Activated effector memory CD4-positive, alpha-beta T cell treated with Interleukin-2 at 50 U/mL for 16 hours (primary cell): ENCODE measurements at regions not wholly inside any gene's neighbourhood (a gene's known extent, or its start where the extent isn't known, plus 50 kb on each side); places are given as distances from the start of the nearest gene placed in this dataset.

ENCODE experiments used
- DNase-seq: peaks from one replicate; pipeline ENCODE4 v3.0.0-alpha.2; 2020

DNA sequence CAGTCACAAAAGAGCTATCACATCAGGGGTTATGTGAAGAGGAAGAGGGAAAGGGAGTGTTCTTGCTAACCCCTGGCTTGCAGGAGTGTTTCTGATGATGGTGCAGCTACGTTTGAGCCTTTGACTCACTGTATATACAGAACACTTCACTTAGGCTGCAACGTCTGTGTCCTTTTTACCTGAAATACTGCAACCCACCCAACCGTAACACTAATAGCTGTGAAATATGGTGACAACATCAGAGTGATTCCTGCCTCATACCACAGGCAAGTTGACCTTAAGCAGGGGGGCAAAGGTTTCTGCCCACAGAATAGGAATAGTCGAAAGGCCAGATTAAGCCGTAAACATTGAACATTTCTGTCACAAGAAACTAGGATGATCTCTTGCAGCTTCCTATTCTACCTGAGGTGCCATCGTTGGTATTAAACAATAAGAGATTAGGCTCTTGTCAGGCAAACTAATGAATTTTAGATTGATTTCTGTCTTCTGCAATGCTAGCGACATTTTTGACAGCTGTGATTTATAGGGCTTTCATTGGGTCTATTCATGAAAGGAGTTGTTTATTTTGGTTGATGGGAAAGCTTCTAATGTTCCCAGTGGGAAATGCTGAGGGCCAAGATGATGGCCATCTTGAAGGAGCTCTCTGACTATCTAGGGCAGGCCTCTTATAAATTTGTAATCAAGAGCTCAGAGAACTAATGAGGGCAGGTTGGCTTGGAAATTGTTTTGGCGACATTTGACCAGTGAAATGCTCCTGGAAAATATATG, 316.8 kb downstream of the PIK3C3 start:
- DNase-seq: no peak

DNA sequence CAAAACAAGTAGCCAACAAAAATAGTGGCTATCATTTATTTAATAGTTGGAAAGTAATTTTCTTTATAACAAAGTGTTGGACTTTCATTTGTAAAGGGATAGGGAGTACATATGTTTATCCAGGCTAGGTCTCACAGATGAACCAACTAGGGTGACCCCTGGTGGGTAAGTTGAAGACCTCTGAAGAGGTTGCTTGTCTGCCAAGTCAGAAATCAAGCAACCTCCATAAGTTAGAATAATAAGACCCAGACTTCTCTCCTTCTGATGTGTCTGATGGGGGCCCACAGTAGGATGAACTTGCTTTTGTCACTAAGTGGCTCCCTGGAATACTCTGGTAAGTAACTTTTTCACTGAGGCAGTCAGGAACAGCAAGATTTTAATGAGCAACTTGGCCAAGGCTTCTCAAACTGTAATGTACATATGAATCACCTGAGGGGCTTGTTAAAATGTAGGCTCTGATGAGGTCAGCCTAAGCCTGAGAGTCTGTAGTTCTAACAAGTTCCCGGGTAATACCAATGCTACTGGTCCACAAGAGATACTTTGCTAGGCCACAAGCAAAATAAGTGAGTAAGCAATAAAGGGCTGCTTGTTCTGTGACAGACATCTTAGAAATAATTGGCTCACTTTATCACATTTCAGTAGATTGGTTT, 319.6 kb downstream of the PIK3C3 start:
- DNase-seq: no peak

DNA sequence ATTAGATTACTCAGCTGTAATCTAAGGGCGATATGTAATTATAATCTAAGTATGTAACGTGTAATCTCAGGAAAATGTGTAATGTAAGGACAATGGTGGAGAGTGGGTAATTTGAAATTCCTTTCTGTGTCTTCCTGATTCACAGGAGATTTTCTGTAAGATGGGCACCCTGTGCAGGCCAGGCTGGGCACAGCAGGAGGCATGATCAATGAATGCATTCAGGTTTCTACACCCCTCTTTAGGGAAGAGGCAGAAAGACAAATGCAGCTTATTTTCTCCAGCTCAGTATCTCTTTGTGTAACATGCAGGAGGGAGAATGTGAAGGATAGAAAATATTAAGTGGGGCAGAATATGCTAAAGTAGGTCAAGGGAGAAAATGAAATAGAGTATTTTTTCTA, 320.1 kb downstream of the PIK3C3 start:
- DNase-seq: no peak

DNA sequence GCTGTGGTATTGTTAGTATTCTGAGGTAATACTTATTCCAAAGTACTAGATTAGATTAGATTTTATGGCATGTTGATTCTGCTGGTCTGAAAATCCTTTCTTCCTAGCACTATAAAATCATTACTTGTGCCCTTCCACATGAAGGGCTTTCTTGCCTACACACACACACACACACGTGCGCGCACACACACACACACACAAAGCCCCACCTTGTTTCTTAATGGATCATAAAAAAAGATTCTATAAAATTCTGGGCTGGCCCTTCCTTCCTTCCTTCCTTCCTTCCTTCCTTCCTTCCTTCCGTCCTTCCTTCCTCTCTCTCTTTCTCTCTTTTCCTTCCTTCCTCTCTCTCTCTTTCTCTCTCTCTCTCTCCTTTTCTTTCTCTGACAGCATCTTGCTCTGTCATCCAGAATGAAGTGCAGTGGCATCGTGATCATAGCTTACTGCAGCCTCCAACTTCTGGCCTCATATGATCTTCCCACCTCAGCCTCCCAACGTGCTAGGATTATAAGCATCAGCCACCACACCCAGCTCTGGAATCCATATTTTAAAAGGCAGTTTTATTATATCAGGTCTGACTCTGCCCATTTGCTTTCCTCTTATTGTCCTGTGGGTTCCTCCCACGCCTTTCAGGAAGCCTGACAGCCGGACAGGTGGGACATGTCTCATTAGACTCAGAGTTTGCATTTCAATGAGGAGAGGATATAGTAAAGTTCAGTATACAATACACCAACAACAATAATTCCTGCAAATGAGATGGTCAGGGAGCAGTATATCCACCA, 321.1 kb downstream of the PIK3C3 start:
- DNase-seq: no peak

DNA sequence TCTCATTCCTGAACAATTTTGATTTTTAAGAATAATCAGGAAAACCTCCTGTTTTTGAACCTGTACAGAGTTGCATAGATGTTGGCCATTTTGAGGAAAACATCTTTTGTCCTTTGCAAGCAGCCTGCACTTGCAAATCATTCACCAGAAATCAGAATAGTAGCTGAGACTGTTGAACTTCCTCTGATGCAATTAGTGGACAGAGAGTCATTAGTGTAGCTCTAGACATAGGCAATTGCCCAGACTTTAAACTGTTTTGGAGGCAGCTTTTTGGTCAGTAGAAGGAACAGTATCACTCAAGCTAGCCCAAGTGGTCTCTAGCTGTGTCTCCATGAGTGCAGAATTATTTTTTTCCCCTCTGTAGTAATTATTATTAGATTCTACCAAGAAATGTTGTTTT, 326.1 kb downstream of the PIK3C3 start:
- no peak for DNase-seq

DNA sequence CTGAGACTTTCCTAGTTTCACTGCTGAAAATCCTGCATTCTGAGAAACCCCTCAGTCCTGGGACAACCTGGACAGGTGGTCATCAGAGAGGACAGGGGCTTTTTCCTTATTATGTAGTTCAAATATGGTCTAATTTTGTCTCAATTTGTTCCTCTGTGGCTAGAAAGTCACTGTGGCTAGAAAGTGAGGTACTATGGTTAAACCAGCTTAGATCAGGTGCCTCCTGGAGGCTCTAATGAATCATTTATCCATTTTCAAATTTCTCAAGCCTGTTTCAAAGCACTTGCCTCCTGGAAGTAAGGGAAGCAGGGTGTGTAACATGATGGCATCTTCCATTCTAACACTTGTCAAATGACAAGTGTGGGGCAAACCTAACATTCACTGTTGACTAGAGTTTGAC, 326.8 kb downstream of the PIK3C3 start:
- DNase-seq: no peak

DNA sequence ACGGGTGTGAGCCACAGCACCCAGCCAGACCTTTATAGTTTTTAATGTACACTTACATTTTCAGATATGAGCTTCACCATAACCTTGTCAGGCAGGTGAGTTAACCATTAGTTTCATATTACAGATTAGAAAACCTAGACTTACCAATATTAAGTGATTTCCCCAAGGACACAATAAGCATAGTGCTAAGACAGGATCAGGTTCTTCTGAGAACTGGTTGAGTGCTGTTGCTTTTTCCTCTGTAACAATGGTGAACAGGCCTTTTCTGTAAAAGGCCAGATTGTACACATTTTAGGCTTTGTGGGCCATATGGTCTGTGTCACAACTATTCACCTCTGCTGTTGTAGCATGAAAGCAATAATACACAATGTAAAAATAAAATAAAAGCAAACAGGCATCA, 332.0 kb downstream of the PIK3C3 start:
- DNase-seq: no peak

DNA sequence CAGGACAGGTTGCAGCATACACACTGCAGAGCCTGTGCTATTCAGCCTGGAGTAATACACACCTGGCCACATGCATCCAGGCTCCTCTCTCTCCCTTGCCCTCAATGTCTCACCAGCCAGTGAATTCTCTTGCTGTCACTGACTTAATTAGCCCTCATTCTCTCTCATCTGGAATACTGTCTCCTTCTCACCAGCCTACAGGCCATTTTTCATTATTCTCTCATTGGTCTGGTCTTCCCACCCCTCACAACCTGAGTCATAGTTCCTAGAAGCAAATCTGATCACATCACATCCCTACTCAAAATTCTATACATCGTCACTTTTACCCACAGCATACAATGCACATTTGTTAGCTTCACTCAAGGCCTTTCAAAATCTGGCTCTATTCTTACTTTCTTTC, 333.1 kb downstream of the PIK3C3 start:
- DNase-seq: no peak

DNA sequence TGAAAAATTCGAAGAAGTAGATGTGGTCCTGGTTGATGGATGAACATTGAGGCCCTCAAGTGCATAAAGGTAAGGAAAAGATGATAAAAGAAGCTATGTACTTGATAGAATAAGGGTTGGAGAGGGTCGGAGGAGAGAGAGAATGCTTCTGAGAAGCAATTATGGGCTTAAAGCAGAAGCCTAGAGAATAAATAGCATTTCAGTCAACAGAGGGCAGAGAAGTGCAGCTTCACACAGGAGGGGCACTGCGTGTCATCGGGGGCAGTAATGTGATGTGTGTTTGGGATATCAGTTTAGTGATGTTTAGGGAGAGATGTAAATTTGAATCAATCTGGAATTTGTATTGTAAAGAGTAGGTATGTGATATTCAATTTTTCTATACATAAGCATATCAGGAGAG, 334.5 kb downstream of the PIK3C3 start:
- DNase-seq: no peak

DNA sequence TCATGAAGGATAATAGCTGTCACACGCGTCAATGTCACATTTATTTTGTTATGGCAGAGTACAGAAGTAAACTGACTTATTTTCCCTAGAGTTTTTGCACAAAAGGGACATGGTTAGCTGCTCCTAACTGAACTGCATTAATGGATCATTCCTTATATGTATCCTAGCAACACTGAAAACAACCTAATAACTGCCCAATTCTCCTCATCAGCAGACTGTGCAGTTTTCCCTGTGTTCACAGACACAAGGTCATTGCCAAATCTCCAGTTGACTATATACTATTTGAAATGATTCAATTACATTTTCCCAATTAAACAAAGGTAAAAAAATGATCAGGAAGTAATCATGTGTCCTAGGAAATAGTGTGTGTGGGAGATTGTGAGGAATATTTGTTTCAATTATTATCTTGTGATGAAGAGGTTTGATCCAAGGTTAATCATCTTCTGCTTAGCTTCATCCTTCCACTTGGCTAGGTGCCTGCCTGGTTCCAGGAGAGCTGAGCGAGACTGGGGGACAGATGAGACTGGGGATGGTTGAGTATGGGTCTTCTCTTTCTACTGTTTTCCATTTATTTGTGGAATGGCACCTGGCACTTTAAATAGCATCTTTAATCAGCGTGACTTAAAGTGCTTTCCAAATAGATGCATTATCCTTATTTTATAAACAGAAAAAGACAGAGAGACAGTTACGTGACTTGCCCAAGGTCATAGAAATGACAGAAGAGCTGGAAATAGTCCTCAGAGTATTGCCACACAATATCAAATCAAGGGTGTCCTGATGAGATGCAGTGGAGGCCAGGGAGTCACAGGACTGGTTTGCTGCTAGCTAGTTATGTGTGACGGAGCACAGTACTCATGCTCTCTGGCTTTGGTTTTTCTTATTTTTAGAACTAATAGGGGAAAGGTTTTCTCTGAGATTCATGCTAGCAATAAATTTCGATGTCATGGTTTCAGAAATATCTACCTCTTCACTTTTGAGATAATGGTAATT, 335.6 kb downstream of the PIK3C3 start:
- DNase-seq: no peak

DNA sequence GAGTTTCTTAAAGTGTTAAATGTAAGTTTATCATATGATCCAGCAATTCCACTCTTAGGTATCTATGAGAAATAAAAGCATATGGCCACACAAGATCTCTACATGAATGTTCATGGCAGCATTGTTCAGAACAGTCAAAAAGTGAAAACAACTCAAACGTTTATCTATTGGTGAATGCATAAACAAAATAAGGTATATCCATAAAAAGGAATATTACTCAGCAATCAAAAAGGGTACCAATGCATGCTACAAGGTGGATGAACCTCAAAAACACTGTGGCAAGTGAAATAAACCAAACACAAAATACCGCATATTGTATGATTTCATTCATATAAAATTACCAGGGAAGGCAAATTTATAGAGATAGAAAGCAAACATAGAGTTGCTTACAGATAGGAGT, 337.6 kb downstream of the PIK3C3 start:
- no peak for DNase-seq

DNA sequence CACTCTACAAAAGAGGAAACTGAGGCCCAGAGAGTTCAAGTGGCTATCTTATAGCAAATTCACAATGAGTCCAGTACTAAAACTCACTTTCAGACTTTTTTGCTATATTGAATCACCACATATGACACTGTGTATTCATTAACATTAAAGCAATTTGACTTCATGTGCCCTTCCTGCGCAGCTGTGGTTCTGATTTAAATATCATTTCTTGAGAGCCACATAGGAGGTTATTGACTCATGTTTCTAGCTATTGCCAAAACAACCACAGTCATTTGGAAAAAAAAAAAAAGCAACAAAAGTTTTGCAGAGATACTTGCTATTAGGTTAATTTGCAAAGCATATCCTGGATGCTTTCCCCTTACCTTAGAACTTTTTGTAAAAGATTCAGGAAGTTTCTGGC, 341.2 kb downstream of the PIK3C3 start:
- no peak for DNase-seq

DNA sequence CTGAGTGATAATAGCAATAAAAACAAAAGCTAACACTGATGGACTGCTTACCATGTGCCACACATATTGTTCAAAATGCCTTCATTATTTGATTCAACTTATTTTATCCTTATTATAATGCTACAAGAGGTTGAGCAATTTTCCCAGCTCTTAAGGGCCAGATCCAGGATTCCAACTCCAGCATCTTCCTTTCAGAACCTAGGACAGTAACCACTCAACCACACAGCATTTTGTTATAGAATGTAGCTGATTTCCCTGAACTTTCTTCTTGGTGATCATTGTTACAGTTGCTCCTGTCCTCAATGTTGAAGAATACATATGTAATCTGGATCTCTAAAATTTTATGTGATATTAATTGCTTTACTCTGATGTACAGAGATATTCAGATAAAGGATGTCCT, 341.7 kb downstream of the PIK3C3 start:
- no peak for DNase-seq

DNA sequence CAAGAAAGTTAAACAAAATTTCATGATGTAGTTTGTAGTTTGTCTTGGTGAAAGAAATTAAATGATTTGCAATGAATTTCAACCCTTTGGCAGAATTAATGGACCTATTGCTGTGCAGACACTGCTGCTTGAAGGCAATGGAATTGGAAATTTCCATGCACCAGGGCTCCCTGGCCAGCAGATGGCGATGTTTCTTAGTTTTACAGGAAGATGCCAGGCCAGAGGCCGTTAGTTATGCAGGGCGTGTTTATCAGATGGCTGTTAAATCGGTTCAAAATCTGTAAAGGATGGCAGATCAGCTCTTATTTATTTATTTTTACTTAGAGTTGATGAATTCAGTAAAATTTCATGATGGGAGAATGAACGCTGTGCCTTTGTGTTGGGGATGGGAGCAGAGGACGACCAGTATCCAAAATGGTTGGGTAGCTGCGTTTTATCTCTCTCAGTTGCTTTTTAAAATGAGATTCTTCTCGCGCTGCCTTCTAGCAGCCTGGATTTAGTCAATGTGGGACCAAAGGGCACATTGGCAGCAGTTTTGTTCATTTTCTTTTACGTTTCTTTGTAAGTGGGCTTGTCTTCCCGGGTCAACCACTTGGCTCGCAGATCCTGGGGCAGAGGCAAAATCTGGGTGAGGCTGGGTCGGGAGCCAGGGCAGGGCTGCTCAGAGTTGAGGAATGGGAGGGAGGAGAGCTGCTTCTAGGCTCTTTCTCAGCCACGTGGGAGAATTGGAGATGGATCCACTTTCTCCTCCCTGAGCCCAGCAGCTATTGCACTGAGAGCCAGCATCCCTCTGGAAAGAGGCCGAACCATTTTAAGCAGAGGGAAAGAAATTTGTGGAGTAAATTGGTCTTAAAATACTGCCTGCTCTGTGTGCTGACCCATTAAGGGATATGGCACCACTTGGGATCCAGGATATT, 344.0 kb downstream of the PIK3C3 start:
- DNase-seq: peak; percentile 5

DNA sequence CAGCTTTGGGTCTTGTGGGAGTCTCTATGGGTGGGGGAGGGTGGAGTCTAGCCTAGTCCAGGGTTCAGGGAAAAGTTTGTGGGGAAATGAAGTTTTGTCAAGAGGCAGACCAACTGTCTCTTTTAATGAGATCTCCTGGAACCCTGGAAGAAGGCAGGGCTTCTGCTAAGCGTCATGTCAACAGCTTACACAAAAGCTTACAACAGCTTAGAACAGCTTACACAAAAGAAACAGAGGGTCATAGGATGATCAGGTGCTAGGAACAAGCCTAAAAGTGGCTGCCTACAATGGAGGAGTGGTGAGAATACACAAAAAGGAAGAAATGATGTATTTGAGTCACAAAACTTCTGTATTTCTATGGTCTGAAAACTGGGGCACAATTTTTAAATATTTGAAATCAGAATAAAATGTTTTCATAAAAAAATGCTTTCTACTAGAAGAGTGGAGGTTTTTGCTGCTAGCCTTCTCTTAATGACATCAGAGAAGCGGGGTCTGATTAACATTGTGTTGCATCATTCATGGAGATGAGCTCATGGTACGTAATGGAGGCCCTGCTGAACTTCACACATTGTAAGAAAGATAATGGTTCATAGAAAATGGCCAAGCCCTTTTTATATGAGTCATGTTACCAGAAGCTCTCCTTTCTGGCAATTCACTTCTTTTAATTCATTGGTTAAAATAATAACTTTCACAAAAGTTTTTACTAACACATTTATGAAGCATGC, 351.0 kb downstream of the PIK3C3 start:
- DNase-seq: no peak

DNA sequence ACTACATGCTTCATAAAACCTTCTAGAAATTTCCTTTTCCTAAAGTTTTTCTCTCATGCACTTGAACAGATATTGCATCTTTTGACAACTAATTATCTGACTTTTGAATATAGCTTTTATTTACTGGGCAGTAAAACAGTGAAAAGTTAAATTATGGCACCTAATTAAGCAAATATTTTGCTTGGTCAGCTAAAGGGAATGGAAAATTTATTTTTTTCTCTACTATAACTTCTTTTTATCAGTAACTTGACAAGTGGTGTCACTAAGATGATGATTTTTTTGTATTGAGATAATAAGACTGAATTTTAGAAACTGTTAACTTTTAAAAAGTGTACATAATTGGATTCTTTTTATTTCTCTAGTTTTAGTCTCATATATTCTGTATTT, 351.6 kb downstream of the PIK3C3 start:
- no peak for DNase-seq

DNA sequence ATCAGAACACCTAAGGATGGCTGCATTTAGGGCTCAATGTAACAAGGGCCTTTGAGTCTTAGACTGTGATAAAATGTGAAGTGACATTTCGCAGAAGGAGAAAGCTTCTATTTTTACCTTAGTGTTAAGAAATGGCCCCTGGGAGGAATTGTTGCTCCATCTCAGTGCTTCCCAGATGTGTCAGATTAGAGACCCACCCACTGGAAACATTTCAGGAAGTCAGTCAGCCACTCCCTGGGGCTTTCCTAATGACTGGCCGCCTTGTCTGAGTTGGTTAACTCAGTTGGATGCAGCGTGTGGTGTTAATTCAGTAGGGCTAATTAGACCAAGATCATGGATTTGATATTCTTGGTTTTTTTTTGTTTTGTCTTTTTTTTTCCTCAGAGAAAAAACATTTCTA, 355.9 kb downstream of the PIK3C3 start:
- no peak for DNase-seq

DNA sequence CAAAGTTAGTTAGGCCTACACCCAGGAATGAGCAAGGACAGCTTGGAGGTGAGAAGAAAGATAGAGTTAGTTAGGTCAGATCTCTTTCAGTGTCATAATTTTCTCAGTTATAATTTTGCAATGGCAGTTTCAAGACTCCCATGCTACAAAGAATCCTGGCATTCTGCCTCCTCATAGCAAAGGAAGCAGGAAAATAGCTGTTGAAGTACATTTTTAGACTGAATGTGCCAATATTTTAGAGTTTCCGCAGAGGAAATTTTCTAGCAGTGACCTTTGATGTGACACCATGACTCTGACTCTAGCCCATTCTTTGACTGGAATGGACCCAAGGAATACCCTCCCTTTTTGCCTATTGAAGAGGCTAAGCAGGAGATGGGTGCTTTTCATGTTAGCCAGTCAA, 371.7 kb downstream of the PIK3C3 start:
- DNase-seq: no peak

DNA sequence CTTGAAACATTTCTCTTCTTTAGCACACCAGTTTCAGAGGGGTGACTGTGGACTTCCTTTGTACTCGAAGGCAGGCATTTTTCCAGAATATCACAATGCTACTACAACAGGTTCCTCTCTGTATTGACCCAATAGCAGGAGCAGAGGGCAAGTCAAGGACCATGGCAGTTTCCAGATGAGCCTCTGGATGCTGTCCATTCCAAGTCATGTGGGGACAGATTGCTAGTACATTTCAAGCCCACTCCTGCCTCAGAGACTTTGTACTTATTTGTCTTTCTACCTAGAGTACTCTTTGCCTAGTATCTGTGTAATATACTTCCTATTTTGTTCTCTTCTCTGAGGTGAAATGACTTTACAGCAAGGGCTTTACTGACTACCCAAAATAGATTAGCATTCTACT, 373.9 kb downstream of the PIK3C3 start:
- no peak for DNase-seq

DNA sequence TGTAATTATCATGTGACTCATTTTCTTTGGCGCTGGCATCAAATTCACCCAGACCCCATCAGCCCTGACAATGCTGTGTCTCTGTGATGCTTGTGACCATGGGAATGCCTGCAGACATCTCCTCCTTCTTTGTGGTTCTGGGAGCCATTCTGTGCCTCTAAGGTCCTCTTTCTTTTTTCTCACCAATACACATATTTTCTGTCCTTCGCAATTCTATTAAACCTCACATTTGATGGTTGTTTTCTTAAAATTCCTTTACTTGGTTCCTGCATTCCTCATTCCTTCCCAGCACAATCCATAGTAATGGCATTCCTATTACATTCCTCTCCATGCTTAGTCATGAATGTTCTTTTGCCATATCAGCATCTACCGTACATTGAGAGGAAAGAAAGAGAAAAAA, 375.3 kb downstream of the PIK3C3 start:
- no peak for DNase-seq

DNA sequence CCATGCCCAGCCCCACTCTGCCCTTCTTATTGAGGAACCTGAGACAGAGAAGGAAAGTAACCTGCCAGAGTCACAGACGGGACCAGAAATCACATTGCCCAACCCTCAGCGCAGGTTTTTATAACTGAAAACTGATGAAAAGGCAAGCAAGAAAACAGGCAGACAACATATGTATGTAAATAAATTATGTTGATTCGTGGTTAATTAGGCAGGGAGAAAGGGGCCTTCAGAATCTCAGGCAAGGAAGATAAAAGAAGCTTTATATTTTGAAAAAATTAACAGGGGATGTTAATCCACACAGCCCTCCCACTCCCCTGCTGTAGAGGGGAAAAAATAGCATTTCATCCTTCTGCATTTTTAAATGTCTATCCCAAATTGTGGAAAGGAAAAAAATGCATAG, 378.5 kb downstream of the PIK3C3 start:
- no peak for DNase-seq
